RWPE1 (cell line): ENCODE measurements at regions not wholly inside any gene's neighbourhood (a gene's known extent, or its start where the extent isn't known, plus 50 kb on each side); places are given as distances from the start of the nearest gene placed in this dataset.

Experiments
- CTCF ChIA-PET: fragments of 350-600 bp; sonication (Branson Sonifier 250); formaldehyde crosslinking; extraction: SDS; loops from one replicate; lab custom pipeline; 2021; lab: Yijun Ruan, JAX
- POLR2A ChIA-PET: fragments of 400-600 bp; formaldehyde crosslinking; extraction: SDS; loops from one replicate; lab custom pipeline; 2020; ENCODE audit warnings: antibody characterized with exemption; ENCODE audit not compliant: low non-redundant PET; lab: Yijun Ruan, JAX
- DNase-seq: peaks from one replicate; pipeline ENCODE4 v3.0.0; 2012; ENCODE audit warnings: low spot score
- H3K27ac ChIP-seq: fragments of 450-650 bp; 2 replicates; pipeline ENCODE4 v1.5.1; 2017
- TF ChIP-seq, protein P1 (sequence below): fragments of 450-650 bp; conservative IDR thresholded peaks from 2 replicates; pipeline ENCODE4 v1.5.1; 2017; ENCODE audit warnings: low read depth, mild to moderate bottlenecking

- ChIA-PET POLR2A (no interaction called here), CTCF (interaction anchor here (0.6 kb wide), 1 partner anchor 17 kb away, joined by 3 read pairs; no protein-coding TSS in a partner anchor)
- DNase-seq: no peak
- TF ChIP-seq, protein P1, sequence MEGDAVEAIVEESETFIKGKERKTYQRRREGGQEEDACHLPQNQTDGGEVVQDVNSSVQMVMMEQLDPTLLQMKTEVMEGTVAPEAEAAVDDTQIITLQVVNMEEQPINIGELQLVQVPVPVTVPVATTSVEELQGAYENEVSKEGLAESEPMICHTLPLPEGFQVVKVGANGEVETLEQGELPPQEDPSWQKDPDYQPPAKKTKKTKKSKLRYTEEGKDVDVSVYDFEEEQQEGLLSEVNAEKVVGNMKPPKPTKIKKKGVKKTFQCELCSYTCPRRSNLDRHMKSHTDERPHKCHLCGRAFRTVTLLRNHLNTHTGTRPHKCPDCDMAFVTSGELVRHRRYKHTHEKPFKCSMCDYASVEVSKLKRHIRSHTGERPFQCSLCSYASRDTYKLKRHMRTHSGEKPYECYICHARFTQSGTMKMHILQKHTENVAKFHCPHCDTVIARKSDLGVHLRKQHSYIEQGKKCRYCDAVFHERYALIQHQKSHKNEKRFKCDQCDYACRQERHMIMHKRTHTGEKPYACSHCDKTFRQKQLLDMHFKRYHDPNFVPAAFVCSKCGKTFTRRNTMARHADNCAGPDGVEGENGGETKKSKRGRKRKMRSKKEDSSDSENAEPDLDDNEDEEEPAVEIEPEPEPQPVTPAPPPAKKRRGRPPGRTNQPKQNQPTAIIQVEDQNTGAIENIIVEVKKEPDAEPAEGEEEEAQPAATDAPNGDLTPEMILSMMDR: no peak
- no peak overlapping the region for H3K27ac ChIP-seq
These were observed 205.1 kb upstream of the MRPS30 start for GRCh38 chr5:44603496-44604272.

DNA sequence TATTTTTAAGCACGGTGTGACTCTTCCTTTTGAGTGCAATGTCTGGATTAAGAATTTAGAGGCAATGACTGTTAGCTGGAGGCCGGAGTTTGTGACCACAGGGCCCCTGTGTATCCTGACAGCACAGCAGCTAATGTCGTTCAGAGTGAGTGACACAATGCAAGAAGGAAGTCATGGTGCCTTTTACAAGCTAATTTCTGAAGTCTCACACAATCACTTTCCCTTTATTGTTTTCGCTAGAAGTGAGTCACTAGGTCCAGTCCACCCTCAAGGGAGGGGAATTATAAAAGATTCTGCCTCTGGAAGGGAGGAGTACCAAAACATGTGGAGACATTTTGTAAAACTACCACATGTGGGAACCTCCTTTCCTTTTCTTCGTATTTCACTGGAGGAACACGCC lies 185.5 kb upstream of the FGF10 start:
- TF ChIP-seq, protein P1: no peak
- POLR2A ChIA-PET: no interaction called here
- H3K27ac ChIP-seq: no peak overlapping the region
- no peak for DNase-seq
- CTCF ChIA-PET: no interaction called here

DNA sequence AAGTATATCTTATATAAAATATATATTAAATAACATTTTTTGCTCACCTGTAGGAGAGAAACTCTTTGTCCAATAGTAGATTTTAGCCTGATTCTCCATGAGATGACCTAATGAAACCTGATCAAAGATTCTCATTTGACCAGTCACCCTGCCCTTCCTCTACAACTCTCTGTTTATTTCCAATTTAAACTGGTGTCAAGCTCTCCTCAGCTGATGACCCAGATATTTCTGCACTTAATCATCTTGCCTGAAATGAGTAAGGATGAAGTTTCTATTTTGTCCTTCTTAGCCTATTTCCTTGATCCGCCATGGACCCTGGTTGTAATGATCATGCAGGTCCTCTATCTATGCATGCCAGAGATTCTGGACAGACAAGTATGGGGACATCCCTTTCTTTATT lies 179.3 kb upstream of the FGF10 start:
- POLR2A ChIA-PET: no interaction called here
- DNase-seq: no peak
- CTCF ChIA-PET: no interaction called here
- TF ChIP-seq, protein P1: no peak
- H3K27ac ChIP-seq: no peak overlapping the region

DNA sequence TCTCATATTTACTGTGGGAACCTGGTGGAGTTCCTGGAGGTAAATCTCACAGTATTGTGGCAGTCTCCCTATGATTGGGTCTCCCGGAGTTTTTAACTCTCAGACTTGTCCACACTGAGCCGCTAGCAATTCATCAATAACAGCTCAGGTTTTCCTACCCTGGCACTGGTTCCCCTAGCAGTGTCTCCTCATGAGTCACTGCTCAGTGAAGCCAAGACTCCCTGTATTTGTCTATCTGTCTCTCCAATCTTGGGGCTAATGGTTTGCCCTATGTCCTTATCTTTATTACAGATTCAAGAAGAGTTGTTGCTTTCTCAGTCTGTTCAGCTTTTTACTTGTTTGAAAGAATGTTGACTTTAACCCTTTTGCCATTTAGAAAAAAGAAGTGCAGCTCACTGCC lies 176.7 kb upstream of the FGF10 start:
- no peak for DNase-seq
- CTCF ChIA-PET: interaction anchor here (1.0 kb wide), 1 partner anchor 11 kb away, joined by 3 read pairs; no protein-coding TSS in a partner anchor
- POLR2A ChIA-PET: no interaction called here
- TF ChIP-seq, protein P1: no peak
- no peak overlapping the region for H3K27ac ChIP-seq

- ChIA-PET POLR2A (no interaction called here), CTCF (interaction anchor here (1.0 kb wide), 1 partner anchor 11 kb away, joined by 3 read pairs; no protein-coding TSS in a partner anchor)
- TF ChIP-seq, protein P1: no peak
- DNase-seq: no peak
- no peak overlapping the region for H3K27ac ChIP-seq
These were observed 176.1 kb upstream of the FGF10 start for GRCh38 chr5:44565360-44565759.

- CTCF ChIA-PET: no interaction called here
- DNase-seq: peak; percentile 32
- H3K27ac ChIP-seq: no peak overlapping the region
- TF ChIP-seq, protein P1: no peak
- POLR2A ChIA-PET: no interaction called here
These were observed 157.1 kb upstream of the FGF10 start for GRCh38 chr5:44546286-44546685.
